ENCODE measurements at regions not wholly inside any gene's neighbourhood (a gene's known extent, or its start where the extent isn't known, plus 50 kb on each side); places are given as distances from the start of the nearest gene placed in this dataset.

GRCh38 chr1:207223162-207223561, 98.3 kb upstream of the CD55 start:
- peaks cover 16% of the 10 kb centered on the region for H3K27me3 ChIP-seq (replicated peaks; ENCODE audit: insufficient read depth, low read depth, low read length, poor library complexity)
- H3K36me3 ChIP-seq (ENCODE audit: insufficient read depth, low read length, poor library complexity, severe bottlenecking) = no peaks in the 10 kb centered on the region
- intact Hi-C loops (cut with micrococcal nuclease; ENCODE audit: unreplicated experiment) = no loop called here
- H3K4me3 ChIP-seq (ENCODE audit: low read depth, low read length, poor library complexity, severe bottlenecking) = no peak overlapping the region
- CTCF ChIA-PET = no interaction called here
- POLR2A ChIA-PET (ENCODE audit: low non-redundant PET) = no interaction called here
- H3K4me1 ChIP-seq (ENCODE audit: insufficient read depth, low read length, poor library complexity, severe bottlenecking) = no peaks in the 10 kb centered on the region
- H3K27ac ChIP-seq (ENCODE audit: low read depth, low read length, poor library complexity, severe bottlenecking) = no peak overlapping the region
- TF ChIP-seq EZH2 (IDR thresholded peaks at IDR 0.05; ENCODE audit: borderline replicate concordance, low read depth, low read length, poor library complexity, severe bottlenecking) (no peak), CTCF (conservative IDR thresholded peaks at IDR 0.05; ENCODE audit: low read depth, low read length) (no peak)
- no peaks in the 10 kb centered on the region for H3K9me3 ChIP-seq (ENCODE audit: low read depth, low read length, poor library complexity, severe bottlenecking)
- no TSS peak for BruUV-seq (replicated peaks)
- DNase-seq (ENCODE audit: low spot score) = no peak

- ChIA-PET CTCF (no interaction called here), POLR2A (ENCODE audit: low non-redundant PET) (no interaction called here)
- Histone ChIP-seq H3K9me3 (ENCODE audit: low read depth, low read length, poor library complexity, severe bottlenecking) (no peaks in the 10 kb centered on the region), H3K27me3 (replicated peaks; ENCODE audit: insufficient read depth, low read depth, low read length, poor library complexity) (peaks cover 9% of the 10 kb centered on the region), H3K4me1 (ENCODE audit: insufficient read depth, low read length, poor library complexity, severe bottlenecking) (no peaks in the 10 kb centered on the region), H3K27ac (ENCODE audit: low read depth, low read length, poor library complexity, severe bottlenecking) (no peak overlapping the region), H3K4me3 (ENCODE audit: low read depth, low read length, poor library complexity, severe bottlenecking) (no peak overlapping the region), H3K36me3 (ENCODE audit: insufficient read depth, low read length, poor library complexity, severe bottlenecking) (no peaks in the 10 kb centered on the region)
- no TSS peak for BruUV-seq (replicated peaks)
- TF ChIP-seq EZH2 (IDR thresholded peaks at IDR 0.05; ENCODE audit: borderline replicate concordance, low read depth, low read length, poor library complexity, severe bottlenecking) = no peak
- no peak for TF ChIP-seq CTCF (conservative IDR thresholded peaks at IDR 0.05; ENCODE audit: low read depth, low read length)
- intact Hi-C loops (cut with micrococcal nuclease; ENCODE audit: unreplicated experiment) = no loop called here
- no peak for DNase-seq (ENCODE audit: low spot score)
These were observed 96.8 kb upstream of the CD55 start for GRCh38 chr1:207224666-207225065.

GRCh38 chr1:207227131-207227630, 94.3 kb upstream of the CD55 start:
- H3K27me3 ChIP-seq (replicated peaks; ENCODE audit: insufficient read depth, low read depth, low read length, poor library complexity) = peaks cover 9% of the 10 kb centered on the region
- no peaks in the 10 kb centered on the region for H3K4me1 ChIP-seq (ENCODE audit: insufficient read depth, low read length, poor library complexity, severe bottlenecking)
- H3K36me3 ChIP-seq (ENCODE audit: insufficient read depth, low read length, poor library complexity, severe bottlenecking) = no peaks in the 10 kb centered on the region
- BruUV-seq (replicated peaks) = no TSS peak
- H3K4me3 ChIP-seq (ENCODE audit: low read depth, low read length, poor library complexity, severe bottlenecking) = no peak overlapping the region
- intact Hi-C loops (cut with micrococcal nuclease; ENCODE audit: unreplicated experiment) = no loop called here
- TF ChIP-seq CTCF (conservative IDR thresholded peaks at IDR 0.05; ENCODE audit: low read depth, low read length) (no peak), EZH2 (IDR thresholded peaks at IDR 0.05; ENCODE audit: borderline replicate concordance, low read depth, low read length, poor library complexity, severe bottlenecking) (no peak)
- DNase-seq (ENCODE audit: low spot score) = no peak
- no peaks in the 10 kb centered on the region for H3K9me3 ChIP-seq (ENCODE audit: low read depth, low read length, poor library complexity, severe bottlenecking)
- ChIA-PET CTCF (no interaction called here), POLR2A (ENCODE audit: low non-redundant PET) (no interaction called here)
- no peak overlapping the region for H3K27ac ChIP-seq (ENCODE audit: low read depth, low read length, poor library complexity, severe bottlenecking)
